ENCODE measurements at regions not wholly inside any gene's neighbourhood (a gene's known extent, or its start where the extent isn't known, plus 50 kb on each side); places are given as distances from the start of the nearest gene placed in this dataset.
A peak's percentile ranks its signal among the peaks of the same experiment; 100 is the strongest.

DNA sequence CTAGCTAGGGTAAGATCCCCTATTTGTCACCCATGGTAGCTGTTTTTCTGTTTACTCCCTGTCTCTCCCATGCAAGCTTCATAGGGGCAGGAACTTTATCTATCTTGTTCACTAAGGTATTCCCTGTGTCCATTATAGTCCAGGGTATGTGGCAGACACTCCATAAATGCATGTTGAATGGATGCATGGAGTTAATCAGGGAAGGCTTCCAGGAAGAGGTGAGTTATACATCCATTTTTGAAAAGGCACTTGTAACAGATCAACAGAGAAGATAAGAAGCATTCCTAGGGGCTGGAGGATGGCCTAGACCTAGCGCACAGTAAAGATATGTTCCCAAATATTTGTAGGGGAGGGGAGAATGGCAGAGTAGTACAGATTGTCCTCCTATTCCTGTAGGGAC lies 130.3 kb downstream of the BUD13 start:
- DNase-seq, result no peak

GRCh38 chr11:116641561-116642045 lies 131.2 kb downstream of the BUD13 start:
- peak; percentile 3 for DNase-seq

DNA sequence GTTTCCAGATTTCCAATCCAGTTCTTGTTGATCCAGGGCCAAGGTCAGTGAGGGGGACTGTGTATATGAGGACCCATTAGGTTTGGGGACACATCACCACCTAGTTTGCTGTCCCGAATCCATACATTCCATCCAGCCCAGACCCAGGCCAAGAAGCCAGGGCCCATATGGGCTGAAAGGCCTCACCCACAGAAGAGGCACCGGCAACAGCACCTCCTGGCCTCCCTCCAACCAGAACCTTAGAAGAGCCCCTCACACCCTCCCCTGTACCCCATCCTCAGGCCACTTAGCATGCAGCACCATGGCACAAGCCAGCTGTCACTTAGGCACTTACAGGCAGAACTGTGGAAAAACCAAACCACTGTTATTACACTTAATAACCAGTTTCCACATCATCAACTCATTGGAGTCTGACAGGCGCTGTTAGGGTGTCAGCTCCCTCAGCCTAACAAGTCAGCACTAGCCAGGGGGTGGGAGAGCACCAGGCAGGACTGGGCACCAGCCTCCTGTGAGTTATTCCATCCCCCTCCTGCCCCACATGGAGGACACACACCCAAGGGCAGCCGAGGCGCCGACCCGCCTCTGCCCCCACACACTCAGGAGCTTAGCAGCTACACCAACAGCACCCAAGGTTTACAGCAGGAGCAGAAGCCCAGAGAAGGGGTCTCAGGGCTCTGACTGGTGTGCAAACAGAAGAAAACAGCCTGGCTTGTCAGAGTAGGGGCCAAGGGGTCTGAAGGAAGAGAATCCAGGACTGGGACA lies 132.0 kb downstream of the BUD13 start:
- DNase-seq, result peak; percentile 15

DNA sequence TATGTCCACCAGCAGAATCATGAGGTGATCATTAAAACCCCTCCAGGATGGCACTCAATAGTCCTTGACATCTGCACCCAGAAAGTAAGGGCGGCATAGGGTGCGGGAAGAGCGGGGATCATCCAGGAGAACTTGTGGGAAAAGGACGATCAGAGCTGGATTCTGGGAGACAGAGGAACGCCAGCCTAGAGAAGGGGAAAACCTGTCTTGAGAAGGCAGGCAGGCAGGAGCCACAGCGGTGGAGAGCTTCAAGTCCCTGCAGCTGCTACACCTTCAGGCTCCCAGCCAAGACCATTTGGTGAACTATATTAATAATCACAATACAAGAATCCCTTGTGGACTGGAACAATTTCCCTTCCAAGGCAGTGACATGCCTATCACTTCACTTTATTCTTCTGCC lies 134.3 kb downstream of the BUD13 start:
- DNase-seq, result no peak

GRCh38 chr11:116637766-116638165 lies 135.0 kb downstream of the BUD13 start:
- no peak for DNase-seq

GRCh38 chr11:116636341-116636929 lies 136.4 kb downstream of the BUD13 start:
- no peak for DNase-seq

DNA sequence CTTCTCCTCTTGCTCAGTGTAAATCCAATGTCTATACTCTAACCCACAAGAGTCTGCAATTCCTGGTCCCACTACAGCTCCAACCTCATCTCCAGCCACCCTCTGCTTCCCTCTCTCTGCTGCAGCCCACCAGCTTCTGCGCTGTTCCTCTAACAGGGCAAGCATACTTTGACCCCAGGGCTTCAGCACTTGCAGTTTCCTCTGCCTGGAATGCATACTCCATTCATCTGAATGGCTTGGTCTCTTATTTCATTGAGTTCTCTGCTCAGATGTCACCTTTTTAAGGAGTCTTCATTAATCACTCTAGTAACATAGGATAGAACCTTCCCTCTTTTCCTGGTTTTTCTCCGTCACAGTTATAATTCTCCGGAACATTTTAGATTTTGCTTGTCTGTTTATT lies 141.6 kb downstream of the BUD13 start:
- no peak for DNase-seq

- no peak for DNase-seq
These were observed 154.3 kb downstream of the BUD13 start for GRCh38 chr11:116618461-116618860.

GRCh38 chr11:116615211-116615865 lies 157.4 kb downstream of the BUD13 start:
- no peak for DNase-seq

GRCh38 chr11:116614306-116615210 lies 158.2 kb downstream of the BUD13 start:
- DNase-seq, result no peak

- DNase-seq, result peak; percentile 90
These were observed 159.4 kb downstream of the BUD13 start for GRCh38 chr11:116613206-116613875.

- no peak for DNase-seq
These were observed 160.7 kb downstream of the BUD13 start for GRCh38 chr11:116611998-116612620.

GRCh38 chr11:116610190-116610589 lies 162.6 kb downstream of the BUD13 start:
- no peak for DNase-seq

GRCh38 chr11:116607027-116607426 lies 165.8 kb downstream of the BUD13 start:
- DNase-seq, result no peak

DNA sequence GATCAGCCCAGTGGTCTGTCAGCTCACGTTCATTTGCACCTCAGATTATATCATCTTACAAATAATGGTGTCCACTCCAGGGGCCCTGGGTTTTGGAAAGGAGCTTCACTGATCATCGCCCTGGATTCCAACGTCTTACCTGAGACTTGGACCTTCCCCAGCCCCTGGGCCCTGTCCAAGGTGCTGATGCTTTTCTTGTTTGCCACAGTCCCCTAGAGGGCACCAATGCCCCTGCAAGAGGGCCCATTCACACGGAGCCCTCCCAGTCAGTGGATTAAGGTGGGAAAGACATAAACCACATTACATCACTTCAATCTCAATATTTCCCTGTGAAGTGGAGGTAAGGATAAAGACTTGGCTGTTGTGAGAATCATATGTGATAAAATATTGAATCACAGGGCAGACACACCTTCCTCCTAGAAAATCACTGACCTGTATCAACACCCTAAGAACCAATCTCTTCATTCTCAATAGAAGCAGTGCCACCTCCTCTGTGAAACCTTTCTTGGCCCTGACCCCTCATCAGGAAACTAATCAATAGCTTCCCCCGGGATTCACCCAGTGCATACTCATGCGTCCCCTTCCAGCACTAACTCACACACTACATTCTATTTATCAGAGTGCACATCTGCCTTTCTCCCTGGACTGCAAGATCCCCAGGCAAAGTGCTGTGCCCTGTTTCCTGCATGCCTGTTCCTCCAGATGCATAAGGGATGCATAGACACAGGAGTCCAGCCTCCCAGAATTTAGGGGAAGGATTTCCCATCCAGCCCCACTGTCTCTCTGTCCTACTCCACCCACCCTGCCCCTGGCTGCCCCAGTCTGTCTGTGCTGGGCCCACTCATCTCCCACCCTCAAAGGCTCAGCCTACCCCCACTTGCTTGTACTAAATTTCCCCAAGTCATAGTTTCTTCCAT lies 167.0 kb downstream of the BUD13 start:
- DNase-seq, result no peak

- no peak for DNase-seq
These were observed 169.0 kb downstream of the BUD13 start for GRCh38 chr11:116603728-116604323.

GRCh38 chr11:116602637-116602942 lies 170.2 kb downstream of the BUD13 start:
- DNase-seq, result no peak

GRCh38 chr11:116601814-116602636 lies 170.8 kb downstream of the BUD13 start:
- DNase-seq, result no peak

GRCh38 chr11:116600930-116601329 lies 171.9 kb downstream of the BUD13 start:
- DNase-seq, result no peak

DNA sequence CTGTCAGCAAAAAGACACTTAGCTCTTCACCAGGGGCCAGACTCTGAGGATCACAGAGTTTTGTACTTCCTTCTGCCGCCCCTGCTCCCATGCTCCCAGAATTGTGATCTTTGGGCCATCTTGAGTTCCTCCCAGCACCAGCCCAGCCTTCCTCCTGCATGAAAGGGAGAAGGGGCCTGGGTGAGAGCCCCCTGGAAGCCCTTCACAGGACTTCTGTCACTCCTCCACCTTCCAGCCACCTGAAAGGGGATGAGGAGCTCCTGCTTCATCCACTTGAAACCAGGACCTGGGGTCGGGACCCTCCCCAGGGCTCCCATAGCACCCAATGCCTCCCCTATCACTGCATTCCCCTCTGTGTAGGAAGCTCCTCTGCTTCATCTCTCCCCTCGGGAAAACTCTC lies 174.2 kb downstream of the BUD13 start:
- DNase-seq, result no peak

Data from NCI-H524 treated with DMSO at 0.1 percent for 48 hours (cell line).